ENCODE measurements at regions not wholly inside any gene's neighbourhood (a gene's known extent, or its start where the extent isn't known, plus 50 kb on each side); places are given as distances from the start of the nearest gene placed in this dataset.
"Not testable (repeated sequence)": the region's sequence is repeated elsewhere in the genome, so short reads cannot be mapped to it uniquely, and the experiment has no call there.

- not testable (repeated sequence) for TF ChIP-seq POLR2AphosphoS5 (IDR thresholded peaks at IDR 0.05; ENCODE audit: low read depth, low read length); MAX (IDR thresholded peaks at IDR 0.05); CTCF (IDR thresholded peaks at IDR 0.05; ENCODE audit: control extremely low read depth in 1 of 3, insufficient read depth in 1 of 3, low read depth in 1 of 3, low read length in 3 of 3); RAD21 (IDR thresholded peaks at IDR 0.05 in 1 of 2, conservative IDR thresholded peaks at IDR 0.05 in 1 of 2; ENCODE audit: low read depth in 2 of 2, low read length in 2 of 2); CHD2 (IDR thresholded peaks at IDR 0.05; ENCODE audit: low read length); RNF2 (IDR thresholded peaks at IDR 0.05; ENCODE audit: borderline replicate concordance, low read depth, low read length, missing control alignments, poor library complexity, severe bottlenecking); ASH2L (IDR thresholded peaks at IDR 0.05; ENCODE audit: low read length); JUN (IDR thresholded peaks at IDR 0.05; ENCODE audit: low read depth, low read length); FOSL1 (IDR thresholded peaks at IDR 0.05; ENCODE audit: insufficient read depth, low read depth, low read length); PHF8 (conservative IDR thresholded peaks at IDR 0.05; ENCODE audit: low read depth, low read length)
Measured at GRCh38 chr1:79488572-79489121, 482.1 kb upstream of the ADGRL4 start.

All from H1 (cell line).